Islet precursor cell (in vitro differentiated cells): ENCODE measurements at regions not wholly inside any gene's neighbourhood (a gene's known extent, or its start where the extent isn't known, plus 50 kb on each side); places are given as distances from the start of the nearest gene placed in this dataset.
"Not testable (repeated sequence)": the region's sequence is repeated elsewhere in the genome, so short reads cannot be mapped to it uniquely, and the experiment has no call there.

ENCODE experiments used
- DNase-seq: peaks from one replicate; pipeline ENCODE4 v3.0.0-alpha.2; 2018

DNA sequence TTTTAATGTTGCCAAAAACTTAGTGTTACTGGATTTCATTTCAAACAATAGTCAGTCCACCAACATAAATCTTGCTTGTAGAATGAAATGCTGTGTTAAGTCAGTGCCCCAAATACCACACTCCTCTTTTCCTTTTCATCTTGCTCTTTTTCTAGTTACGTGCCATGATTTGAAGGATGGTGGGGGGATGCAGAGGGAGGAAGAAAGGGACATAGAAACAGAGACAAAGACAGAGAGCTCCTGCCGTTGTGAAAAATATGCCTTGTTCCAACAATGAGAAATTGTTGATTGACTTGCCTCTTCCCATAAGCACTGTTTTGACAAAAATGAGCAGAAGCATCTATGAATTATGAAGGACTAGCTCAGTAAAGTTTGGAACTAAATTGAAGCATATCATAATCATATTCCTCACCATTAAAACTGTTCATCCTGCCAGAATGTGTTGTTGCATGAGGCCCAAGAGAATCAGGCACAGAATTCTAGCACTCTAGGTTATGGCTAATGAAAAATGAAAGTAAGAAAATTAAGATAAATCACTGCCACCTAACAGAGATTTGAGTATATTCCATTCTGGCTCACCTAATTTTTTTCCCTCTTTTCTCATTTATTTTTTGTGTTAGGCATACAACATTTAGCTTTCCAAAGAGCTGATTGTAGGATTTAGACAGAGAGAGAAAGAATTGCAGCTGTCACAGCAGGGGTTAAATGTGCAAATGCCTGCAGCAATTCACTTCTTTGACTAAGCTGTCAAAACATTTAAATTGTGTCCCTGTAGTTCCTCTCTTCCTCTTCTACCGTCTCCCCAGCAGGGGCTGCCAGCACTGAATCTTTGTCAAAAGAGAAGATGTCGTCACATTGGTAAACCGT, 111.6 kb upstream of the PTPN13 start:
- DNase-seq, result peak; percentile 75

DNA sequence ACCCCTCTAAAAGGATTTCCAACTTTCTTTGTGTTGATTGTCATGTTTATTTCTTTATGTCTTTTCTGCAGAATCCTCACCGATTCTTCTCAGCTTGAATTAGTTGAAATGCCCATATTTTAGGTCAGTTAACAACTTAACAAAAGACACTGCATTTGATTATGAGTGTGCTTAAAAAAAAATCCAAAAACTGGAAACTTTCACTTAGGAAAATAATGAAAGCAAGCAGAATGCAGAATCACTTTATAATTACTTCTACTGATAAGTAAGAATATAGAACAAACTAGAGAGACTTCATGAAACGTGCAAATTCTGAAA, 111.0 kb upstream of the PTPN13 start:
- no peak for DNase-seq

DNA sequence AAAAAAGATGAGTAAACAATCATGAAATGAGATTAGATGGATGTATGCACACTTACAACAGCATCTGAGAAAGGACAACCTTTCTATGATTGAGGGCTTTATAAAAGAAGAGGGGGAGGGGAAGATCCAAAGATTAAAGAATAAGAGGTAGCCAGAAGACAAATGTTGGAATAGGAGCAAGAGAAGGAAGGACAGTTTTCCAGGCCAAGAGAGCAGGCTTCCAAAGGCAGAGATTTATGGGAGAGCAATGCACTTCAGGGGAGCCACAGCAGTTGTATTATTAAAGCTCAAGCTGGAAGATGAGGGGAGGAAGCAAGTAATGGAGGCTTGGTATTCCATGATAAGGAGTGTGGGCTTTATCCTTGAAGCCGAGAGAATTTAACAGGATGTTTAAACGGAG, 110.3 kb upstream of the PTPN13 start:
- DNase-seq, result no peak

DNA sequence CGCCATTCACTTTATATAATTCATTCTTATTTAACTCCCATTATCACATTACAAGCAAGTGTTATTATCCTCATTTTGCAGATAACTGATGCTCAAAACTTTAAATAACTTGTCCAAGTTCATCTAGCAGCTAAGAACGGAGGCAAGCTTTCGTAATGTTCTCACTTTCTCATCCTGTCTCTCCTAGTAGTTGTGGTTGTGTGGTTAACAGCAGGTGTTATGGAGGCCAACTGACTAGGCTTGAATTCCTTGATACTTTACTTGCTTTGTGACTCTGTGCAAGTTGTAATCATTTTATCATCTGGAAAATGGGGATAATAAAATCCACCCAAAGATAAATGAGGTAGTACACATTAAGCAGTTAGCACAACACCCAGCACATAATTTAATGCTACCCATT, 109.9 kb upstream of the PTPN13 start:
- no peak for DNase-seq

DNA sequence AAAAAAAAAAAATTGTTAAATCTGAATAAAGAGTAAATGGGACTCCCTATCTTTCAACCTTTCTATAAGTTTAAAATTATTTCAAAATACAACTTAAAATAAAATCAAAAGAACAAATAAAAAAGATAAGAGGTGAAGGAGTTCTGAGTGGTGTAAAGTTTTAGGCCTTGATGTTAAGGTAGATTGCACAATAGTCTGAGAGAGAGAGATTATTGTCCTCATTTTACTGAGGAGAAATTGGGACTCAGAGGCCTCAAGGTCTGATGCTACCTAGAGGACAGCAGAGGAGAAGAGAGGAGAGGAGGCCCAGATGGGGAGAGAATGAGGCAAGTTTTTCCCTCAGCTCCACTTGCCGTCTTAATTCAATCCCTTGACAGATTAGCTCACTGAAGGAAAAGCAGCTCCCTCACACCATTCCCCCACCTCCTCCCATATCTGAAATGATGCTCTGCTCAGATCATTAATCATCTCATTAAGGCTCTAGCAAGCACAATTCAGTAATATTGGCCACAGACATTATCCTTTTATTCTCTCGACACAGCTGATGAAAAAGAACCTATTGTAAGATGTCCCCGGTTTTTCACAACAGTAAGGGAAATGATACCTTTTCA, 106.3 kb upstream of the PTPN13 start:
- no peak for DNase-seq

DNA sequence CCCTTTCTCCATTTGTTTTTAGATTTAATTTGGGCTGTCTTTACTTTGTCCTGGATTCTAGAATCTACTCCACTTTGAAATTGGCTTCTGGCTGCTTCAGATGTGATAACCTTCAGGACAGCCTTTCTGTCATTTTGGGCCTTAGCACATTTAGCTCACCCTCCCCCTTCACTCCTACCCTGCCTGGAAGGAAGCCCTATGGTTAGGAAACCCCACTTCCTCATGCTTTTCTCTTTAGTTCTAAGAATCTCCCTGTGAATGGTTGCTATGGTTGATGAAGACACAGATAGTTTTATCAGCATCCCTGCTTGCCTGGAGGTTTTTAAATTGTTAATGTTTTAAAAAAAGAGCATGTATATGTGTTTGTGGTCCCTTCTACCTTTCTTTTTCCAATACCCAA, 100.7 kb upstream of the PTPN13 start:
- DNase-seq, result no peak

DNA sequence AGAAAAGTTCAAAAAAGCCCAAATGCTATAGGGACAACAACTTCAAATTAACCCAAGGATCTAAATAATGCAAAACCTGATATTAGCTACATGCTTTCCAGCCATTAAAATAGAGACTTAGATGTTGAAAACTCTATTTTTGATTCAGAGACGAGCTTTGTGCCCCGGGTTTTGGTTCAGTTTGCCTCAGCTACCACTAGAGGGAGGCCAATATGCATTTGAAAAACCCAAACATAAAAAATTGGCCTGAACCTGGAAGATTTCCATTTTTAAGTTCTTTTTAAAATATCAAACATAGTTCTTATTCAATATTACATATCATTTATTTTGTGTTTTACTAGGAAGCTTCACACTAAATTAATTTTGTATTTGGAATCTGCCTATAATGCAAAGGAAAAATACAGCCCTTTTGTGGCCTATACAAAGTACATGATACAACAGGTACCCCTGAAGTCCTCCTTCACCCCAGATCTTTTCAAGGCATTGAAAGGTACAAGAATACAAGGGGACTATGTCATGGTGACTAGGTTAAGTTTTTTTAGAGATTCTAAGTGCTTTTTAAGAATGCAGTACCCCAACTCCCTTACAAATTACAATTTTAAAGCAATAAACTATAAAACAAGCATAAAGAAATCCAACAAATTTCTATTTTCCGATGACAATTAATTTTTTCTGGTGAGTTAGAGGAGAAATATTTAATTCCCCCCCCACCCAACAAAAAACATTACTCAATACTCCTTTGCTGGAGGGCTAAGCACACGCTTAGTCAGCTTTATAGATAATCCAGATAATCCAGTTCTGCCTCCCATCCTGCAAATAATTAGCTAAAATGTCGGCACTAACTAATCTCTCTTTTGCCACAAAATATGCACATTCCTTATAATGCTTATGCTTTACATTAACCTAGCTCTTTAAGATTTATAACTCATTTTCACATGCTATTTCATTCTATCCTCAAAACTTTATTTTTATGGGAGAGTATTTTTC, 97.7 kb upstream of the PTPN13 start:
- DNase-seq, result no peak

DNA sequence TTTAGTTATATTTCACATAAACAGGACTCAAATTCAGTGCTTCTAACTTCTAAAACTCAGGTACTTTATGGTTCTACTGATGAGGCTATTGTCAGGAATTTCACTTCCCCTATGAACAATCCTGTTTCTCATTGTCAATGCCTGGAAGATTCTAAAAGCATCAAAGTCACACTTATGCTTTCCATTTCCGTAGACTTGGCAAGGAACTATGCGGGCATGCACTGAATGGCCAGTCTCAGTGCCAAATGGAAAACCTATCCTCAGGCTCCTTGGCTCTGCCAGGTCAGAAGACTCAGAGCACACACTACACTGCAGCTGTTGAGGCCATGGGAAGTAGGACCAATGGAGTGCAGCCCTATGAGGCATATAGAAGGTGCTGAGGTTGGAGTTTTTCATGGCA, 97.0 kb upstream of the PTPN13 start:
- no peak for DNase-seq

DNA sequence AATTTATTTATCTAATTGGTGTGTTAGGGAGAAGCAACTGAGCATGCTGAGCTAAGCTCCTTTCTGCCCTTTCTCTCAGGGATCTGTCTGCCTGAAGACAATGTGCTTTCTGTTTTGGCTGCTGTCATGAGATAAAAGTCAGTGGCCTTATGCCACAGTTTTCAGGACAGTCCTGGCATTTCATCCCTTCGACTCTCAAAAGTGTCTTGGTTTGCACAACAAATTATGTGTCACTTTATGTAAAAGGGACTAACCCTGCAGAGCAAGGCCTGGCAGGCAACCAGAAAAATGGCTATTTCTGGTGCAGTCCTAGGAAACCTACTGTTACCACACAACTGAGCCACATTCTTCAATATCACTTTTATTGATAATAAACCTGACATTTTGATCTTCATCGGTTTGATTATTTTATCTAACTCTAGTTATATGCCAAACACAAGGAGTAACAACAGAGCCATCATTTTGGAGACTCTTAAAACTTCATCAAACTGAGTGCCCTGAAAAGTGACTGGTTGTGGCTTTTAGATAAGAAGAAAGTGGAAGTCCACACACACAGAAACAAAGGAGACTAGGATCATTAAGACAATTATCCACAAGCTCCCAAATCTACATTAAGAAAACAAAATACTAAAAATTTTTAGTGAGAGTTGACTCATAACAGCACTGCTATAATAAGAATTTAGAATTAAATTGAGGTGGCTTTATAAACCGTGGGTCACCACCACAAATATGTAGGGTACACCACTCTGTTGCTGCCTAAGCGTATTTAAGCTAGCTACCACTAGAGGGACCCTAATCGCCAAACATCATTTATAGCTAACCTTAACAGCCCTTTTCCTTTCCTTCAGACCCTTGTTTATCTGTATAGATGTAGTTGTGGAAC, 95.9 kb upstream of the PTPN13 start:
- DNase-seq, result peak; percentile 62

DNA sequence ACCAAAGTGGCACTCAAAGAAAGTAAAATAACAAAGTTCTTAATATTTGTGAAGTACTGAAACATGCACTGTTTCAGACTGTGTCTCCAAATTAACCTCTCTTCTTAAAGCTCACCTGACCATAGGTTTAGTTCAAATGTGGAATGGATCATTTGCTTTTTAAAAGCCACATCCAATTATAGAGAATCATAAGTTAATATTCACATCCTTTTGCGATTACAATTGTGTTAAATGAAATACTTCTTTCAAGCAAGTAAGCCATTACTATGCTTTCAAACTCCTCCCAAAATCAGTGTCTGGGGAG, 95.3 kb upstream of the PTPN13 start:
- no peak for DNase-seq

DNA sequence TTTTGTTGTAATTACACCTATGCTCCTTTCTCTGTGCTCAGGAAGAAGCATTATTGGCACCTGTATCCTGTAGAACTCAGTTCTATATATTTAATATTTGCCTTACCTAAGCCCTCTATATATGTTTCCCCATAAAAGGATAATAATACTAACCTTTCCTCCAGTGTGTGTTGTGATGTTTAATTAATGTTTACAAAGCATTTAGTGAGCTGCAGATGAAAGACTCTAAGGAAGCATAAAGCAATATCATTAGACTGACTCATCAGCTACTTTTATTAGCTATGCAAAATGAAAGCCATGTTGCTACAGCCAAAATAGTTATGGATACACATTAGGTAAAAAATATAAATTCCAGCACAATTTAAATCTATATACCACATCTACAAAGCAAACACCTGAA, 93.6 kb upstream of the PTPN13 start:
- no peak for DNase-seq

DNA sequence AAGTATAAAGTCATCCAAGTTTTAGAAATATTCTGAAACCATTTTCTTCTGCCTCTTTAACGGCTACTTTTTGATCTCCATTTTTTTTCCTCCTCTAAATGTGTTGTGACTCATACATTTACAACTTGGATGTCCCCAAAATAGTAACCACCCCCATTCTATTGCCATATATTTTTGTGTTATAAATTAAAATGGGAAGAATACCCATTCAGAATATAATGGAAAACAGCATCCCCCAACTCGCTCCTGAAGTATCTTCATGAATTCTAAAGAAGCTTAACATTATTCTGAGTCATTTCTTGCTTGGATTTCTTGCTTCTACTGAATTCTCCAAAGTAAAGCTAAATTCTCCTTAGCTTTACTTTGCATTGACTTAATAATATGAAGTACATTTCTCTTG, 92.0 kb upstream of the PTPN13 start:
- no peak for DNase-seq

DNA sequence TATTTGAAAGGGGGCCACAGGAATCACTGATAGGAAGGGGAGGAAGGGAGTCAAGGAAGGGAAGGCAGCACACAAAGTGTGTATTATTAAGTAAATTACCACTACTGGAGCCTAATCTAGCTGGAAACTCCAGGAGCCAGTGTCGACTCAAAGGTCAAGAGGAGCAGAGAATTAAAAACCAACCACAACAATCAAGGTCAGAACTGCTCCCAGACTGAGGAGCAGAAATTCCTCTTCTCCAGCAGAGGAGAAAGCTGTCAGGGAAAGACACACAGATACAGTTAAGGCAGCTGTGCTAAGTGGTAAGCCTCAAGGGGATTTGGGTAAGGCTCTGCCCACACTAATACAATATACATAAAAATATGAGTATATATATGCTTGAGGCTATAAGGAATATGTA, 87.5 kb upstream of the PTPN13 start:
- no peak for DNase-seq

DNA sequence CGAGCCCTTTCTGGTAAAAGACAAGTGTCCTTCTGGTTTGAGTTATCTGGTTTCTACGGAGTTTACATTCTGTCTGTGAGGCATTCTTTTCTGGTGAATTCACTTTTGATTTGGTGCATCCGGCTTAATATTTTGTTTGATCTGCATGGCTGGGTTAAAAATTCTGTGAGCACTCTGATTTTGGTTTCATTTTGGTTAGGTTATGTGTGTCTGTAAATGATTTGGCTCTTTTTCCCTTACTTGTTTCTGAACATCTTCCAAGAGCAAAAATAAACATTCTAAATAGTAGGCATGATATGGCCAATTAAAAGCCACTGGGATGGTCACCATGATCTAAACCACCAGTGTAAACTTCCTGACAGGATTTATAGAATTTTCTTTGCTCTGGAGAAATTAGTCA, 85.7 kb upstream of the PTPN13 start:
- no peak for DNase-seq

DNA sequence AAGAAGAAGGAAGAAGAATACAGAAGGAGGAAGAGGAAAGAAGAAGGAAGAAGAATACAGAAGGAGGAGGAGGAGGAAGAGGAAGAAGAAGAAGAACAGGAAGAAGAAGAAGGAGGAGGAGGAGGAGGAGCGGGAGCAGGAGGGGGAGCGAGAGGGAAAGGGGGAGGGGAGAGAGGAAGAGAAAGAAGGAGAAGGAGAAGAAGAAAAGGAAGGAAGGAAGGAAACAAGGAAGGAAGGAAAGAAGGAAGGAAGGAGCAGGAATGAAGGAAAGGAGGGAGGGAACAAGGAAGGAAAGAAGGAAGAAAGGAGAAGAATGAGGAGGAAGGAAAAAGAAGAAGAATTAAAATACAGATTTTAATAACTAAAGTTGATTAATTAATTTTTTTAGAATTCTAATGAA, 82.5 kb upstream of the PTPN13 start:
- DNase-seq, result no peak

DNA sequence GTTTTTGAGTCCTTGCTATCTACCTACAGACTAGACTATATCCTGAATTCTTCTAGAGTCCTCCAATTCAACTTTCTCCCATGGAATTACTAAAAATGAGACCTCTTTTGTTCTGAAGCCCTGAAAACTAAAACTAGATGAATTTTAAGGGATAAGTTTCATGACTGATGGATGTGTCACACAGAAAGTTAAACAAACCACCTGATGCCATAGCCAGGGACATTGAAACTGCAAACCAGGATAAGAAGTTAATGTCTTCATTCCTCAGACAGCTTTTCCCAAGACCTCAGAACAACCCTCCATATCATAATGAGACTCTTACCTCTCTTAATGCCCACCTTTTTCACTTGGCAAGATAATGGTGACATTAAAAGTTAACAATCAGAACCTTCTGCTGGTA, 81.5 kb upstream of the PTPN13 start:
- no peak for DNase-seq

DNA sequence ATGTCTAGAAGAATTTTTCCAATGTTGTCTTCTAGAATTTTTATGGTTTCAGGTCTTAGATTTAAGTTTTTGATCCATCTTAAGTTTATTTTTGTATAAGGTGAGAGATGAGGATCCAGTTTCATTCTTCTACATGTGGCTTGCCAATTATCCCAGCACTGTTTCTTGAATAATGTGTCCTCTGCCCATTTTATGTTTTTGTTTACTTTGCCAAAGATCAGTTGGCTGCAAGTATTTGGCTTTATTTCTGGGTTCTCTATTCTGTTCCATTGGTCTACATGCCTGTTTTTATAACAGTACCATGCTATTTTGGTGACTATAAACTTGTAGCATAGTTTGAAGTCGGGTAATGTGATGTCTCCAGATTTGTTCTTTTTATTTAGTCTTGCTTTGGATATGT, 78.2 kb upstream of the PTPN13 start:
- DNase-seq, result not testable (repeated sequence)

DNA sequence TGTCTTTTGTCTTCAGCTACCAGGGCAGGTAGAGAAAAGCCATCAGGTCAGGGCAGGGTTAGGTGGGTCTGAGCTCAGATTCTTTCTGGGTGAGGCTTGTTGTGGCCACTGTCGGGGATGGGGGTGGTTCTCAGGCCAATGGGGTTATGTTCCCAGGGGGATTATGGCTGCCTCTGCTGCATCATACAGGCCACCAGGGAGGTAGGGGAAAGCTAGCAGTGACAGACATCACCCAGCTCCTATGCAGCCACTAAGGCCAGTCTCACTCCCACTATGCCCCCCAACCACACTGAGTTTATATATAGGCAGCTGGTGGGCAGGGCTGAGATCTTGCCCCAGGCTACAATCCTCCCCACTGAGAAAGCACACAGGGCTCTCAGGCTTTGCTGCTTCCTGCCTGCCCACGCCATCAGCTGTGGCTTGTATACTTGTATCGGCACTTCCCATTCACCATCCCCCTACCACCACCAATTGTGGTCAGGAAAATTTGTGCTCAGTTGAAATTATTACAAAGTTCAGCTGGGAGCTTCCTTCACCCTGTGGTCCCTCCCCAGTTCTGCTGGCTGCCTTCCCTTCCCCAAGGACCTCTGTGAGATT, 72.6 kb upstream of the PTPN13 start:
- DNase-seq, result no peak

DNA sequence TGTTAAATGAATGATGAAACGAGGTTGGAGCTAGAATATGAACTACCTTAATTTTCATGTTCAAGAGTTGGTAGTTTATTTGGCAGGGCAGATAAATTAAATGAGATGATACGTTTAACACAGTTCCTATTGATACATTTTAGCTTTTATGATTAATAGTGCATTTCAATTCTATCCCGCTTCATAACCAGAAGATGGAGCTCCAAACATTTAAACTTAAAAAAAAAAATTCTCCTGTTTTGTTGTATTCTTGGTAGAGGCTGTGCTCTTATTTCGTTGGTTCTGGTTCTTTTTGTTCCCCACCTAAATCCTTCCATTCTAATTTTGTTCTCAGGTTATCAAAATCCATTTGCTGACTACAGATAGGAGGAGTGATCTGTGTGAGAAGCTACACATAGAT, 71.8 kb upstream of the PTPN13 start:
- DNase-seq, result no peak

DNA sequence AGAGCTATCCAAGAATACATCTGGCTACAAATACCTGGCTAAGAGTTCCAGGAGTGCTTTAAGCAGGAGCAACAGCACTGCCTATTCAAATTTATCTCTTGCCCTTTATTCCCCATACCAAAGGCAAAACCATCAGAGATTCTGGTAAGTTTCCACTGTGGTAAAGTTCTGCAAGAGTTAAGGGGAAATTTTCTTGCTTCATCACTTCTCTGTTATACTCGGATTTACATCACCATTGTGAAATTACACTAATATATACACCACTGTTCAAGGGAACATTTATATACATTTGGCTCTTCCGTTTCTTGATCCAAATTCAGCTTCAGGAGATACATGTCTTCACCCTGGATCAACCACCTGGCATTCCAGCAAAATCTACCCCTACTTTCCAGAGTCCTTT, 70.8 kb upstream of the PTPN13 start:
- no peak for DNase-seq

DNA sequence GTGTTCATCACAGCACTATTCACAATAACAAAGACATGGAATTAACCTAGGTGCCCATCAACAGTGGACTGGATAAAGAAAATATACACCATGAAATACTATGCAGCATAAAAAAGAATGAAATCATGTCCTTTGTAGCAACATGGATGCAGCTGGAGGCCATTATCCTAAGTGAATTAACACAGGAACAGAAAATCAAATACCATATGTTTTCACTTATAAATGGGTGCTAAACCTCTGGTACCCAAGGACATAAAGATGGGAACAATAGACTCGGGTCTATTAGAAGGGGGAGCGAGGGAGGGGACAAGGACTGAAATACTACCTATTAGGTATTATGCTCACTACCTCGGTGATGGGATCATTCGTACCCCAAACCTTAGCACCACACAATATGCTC, 66.4 kb upstream of the PTPN13 start:
- not testable (repeated sequence) for DNase-seq

DNA sequence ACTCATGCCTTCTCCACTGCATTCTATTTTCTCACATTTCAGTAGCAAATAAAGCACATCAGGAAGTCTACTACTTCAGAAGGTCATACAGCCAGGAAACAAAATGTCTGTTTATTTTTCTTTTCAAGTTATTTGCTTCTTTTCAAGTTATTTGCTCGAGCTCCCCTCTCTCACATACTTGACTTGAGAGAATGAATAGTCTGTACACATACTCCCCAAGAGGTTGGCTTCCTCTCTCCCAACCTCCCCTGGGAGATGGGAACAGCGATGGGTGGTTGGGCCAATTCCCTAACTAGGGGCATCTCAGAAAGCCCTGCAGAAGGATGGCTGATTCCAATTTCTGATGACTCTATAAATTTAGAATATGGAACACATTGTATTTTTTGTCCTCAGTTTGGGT, 64.7 kb upstream of the PTPN13 start:
- no peak for DNase-seq

DNA sequence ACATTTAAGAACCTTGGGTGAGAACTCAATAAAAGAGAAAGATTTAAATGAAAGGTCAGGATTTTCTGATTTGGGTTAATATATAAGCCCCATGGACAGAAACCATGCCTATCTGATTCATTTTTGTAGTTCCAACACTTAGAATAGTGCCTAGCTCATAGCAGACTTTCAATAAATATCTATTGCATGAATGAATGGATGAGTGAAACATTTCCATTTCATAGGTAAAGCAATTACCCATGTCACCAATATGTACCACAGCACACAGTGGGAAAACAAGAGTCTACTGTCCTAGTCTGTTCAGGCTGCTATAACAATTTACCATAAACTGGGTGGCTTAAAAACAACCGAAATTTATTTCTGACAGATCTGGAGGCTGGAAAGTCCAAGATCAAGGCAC, 63.9 kb upstream of the PTPN13 start:
- DNase-seq, result no peak
